ENCODE measurements at regions not wholly inside any gene's neighbourhood (a gene's known extent, or its start where the extent isn't known, plus 50 kb on each side); places are given as distances from the start of the nearest gene placed in this dataset.

DNA sequence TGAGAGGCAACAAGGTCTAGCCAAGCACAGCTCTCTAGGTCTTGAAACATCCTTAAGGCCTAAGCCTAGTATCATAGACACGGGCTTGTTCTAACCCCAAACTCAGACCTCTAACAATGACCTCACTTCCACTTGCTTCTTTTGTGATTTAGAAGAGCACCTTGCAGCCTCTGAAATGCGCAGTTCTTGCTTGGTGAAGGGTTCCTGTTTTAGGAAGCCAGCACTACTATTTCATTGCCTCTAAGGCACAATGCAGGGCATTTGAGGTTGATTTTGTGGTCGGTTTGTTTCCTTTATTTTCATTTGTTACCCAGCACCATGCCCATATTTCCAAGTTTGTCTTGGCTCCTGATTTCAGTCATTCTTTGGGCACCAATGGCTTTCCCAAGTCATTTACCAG lies 117.0 kb upstream of the CYP1B1 start:
- TF ChIP-seq, protein P1, sequence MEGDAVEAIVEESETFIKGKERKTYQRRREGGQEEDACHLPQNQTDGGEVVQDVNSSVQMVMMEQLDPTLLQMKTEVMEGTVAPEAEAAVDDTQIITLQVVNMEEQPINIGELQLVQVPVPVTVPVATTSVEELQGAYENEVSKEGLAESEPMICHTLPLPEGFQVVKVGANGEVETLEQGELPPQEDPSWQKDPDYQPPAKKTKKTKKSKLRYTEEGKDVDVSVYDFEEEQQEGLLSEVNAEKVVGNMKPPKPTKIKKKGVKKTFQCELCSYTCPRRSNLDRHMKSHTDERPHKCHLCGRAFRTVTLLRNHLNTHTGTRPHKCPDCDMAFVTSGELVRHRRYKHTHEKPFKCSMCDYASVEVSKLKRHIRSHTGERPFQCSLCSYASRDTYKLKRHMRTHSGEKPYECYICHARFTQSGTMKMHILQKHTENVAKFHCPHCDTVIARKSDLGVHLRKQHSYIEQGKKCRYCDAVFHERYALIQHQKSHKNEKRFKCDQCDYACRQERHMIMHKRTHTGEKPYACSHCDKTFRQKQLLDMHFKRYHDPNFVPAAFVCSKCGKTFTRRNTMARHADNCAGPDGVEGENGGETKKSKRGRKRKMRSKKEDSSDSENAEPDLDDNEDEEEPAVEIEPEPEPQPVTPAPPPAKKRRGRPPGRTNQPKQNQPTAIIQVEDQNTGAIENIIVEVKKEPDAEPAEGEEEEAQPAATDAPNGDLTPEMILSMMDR (IDR thresholded peaks at IDR 0.05) = no peak
- no peak for TF ChIP-seq POLR2A (IDR thresholded peaks at IDR 0.05)

Measured in Peyer's patch (tissue), 4 donors.